Stimulated activated CD8-positive, alpha-beta memory T cell treated with anti-CD3 and anti-CD28 coated beads, Interleukin-7, amount 100 ng/mL, for 4 hours (primary cell): ENCODE measurements at regions not wholly inside any gene's neighbourhood (a gene's known extent, or its start where the extent isn't known, plus 50 kb on each side); places are given as distances from the start of the nearest gene placed in this dataset.

Source experiments
- DNase-seq, 2 donors: peaks; one replicate each; pipeline ENCODE4 v3.0.0-alpha.2; 2020; ENCODE audit warnings: low read depth in 2 of 2

GRCh38 chr1:5475572-5475971, 516.7 kb downstream of the NPHP4 start:
- DNase-seq, result no peak

GRCh38 chr1:5473268-5473667, 519.0 kb downstream of the NPHP4 start:
- no peak for DNase-seq

GRCh38 chr1:5466487-5466886, 525.7 kb downstream of the NPHP4 start:
- no peak for DNase-seq

- no peak for DNase-seq
Observed at GRCh38 chr1:5465281-5465711, 526.9 kb downstream of the NPHP4 start.

- DNase-seq, result no peak
Observed at GRCh38 chr1:5464366-5464765, 527.9 kb downstream of the NPHP4 start.

GRCh38 chr1:5460974-5461373, 531.3 kb downstream of the NPHP4 start:
- DNase-seq, result no peak

GRCh38 chr1:5459839-5460610, 532.2 kb downstream of the NPHP4 start:
- no peak for DNase-seq

GRCh38 chr1:5458248-5458647, 534.0 kb downstream of the NPHP4 start:
- no peak for DNase-seq

- DNase-seq, result no peak
Observed at GRCh38 chr1:5456090-5456811, 536.0 kb downstream of the NPHP4 start.

GRCh38 chr1:5455651-5456050, 536.6 kb downstream of the NPHP4 start:
- no peak for DNase-seq

- DNase-seq, result no peak
Observed at GRCh38 chr1:5455056-5455455, 537.2 kb downstream of the NPHP4 start.

GRCh38 chr1:5453347-5453746, 538.9 kb downstream of the NPHP4 start:
- no peak for DNase-seq

GRCh38 chr1:5451671-5452070, 540.6 kb downstream of the NPHP4 start:
- no peak for DNase-seq

GRCh38 chr1:5448486-5448885, 543.7 kb downstream of the NPHP4 start:
- DNase-seq, result peak in 1 of 2 donors; percentile 2

- no peak for DNase-seq
Observed at GRCh38 chr1:5447503-5447960, 544.7 kb downstream of the NPHP4 start.

- no peak for DNase-seq
Observed at GRCh38 chr1:5444396-5444795, 547.8 kb downstream of the NPHP4 start.

- no peak for DNase-seq
Observed at GRCh38 chr1:5436808-5437207, 555.4 kb downstream of the NPHP4 start.

GRCh38 chr1:5435414-5435813, 556.8 kb downstream of the NPHP4 start:
- DNase-seq, result no peak

GRCh38 chr1:5432436-5432835, 559.8 kb downstream of the NPHP4 start:
- DNase-seq, result no peak

GRCh38 chr1:5430911-5431697, 561.1 kb downstream of the NPHP4 start:
- DNase-seq, result no peak

- DNase-seq, result no peak
Observed at GRCh38 chr1:5430136-5430535, 562.1 kb downstream of the NPHP4 start.

GRCh38 chr1:5428351-5428750, 563.9 kb downstream of the NPHP4 start:
- DNase-seq, result no peak
